GM19240 (cell line): ENCODE measurements at regions not wholly inside any gene's neighbourhood (a gene's known extent, or its start where the extent isn't known, plus 50 kb on each side); places are given as distances from the start of the nearest gene placed in this dataset.
"Not testable (repeated sequence)": the region's sequence is repeated elsewhere in the genome, so short reads cannot be mapped to it uniquely, and the experiment has no call there.

Experiments used
- DNase-seq: peaks from one replicate; pipeline ENCODE4 v3.0.0; 2011; ENCODE audit warnings: low spot score; ENCODE audit not compliant: insufficient read length

DNA sequence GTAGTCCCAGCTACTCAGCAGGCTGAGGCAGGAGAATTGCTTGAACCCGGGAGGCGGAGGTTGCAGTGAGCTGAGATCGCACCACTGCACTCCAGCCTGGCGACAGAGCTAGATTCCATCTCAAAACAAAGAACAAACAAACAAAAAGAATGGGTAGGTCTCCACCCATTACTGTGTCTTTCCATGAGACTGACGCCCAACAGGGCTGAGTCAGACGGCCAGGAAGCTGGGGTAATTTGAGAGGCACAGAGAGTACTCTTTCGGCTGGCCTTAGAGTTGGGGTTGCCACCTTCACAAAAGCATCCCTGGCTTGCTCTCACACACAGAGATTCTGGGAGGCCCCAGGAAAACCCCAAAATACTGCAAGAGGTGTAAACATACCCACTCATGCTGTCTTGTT, 72.0 kb upstream of the DHRSX start:
- DNase-seq = no peak

DNA sequence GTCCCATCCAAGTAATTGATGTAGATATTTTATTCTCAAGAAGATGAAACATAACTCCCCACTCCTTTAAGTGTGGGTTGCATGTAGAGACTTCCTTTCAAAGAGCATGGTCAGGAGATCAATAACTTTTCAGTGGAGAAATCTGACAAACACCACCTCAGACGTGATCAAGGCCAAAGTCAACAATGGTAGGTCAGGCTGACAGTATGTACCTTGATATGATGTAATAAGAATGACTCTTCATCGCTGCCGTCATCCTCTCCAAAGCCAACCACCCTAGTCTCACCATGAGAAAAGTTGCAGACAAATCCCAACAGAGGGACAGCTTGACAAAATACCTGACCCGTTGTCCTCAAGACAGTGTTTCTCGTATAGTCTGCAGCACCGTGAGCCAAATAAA, 67.3 kb upstream of the DHRSX start:
- no peak for DNase-seq

DNA sequence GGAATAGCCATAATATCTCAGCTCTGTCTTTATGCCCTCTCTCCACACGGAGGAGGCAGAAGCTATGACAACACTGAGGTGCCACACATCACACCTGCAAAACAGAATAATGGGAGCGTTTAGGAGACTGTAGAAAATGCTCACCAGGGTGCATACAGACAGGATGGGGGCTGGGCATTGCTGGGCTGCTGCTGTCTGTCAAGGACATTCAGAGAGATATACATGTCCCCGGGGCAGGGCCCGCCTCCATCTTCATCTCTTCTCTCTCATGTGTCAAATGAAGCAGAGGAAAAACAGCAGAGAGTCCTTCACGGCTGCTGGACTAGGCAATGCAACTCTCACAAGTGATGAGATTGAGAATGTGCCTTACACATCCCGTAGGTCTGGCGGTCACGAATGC, 65.3 kb upstream of the DHRSX start:
- DNase-seq = no peak

- no peak for DNase-seq
These were observed 60.7 kb upstream of the DHRSX start for GRCh38 chrX:2561456-2561855.

GRCh38 chrX:2559124-2559523, 58.3 kb upstream of the DHRSX start:
- no peak for DNase-seq

DNA sequence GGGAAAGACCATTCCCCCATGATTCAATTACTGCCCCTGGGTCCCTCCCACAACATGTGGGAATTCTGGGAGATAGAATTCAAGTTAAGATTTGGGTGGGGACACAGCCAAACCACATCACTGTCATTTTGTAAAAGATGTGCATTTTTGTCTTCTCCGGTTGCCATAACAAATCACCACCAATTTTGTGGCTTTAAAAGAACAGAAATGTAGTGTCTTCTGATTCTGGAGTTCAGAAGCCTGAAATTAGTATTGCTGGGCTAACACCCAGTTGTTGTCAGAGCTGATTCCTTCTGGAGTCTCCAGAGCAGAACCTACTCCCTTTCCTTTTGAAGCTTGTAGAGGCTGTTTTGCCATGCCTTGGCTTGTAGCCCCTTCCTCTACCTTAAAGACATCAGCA, 54.1 kb upstream of the DHRSX start:
- DNase-seq = no peak

DNA sequence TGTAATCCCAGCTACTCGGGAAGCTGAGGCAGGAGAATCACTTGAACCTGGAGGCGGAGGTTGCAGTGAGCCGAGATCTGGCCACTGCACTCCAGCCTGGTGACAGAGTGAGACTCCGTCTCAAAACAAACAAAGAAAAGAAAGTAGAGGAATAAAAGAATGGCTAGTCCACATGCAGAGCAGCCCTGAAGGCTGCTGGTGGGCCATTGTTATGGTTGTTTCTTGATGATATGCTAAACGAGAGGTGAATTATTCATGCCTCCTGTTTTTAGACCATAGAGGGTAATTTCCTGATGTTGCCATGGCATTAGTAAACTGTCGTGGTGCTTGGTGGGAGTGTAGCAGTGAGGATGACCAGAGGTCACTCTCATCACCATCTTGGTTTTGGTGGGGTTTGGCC, 53.3 kb upstream of the DHRSX start:
- DNase-seq = not testable (repeated sequence)

- DNase-seq = no peak
These were observed 51.9 kb upstream of the DHRSX start for GRCh38 chrX:2552621-2553201.

- DNase-seq = no peak
These were observed 49.7 kb upstream of the DHRSX start for GRCh38 chrX:2550328-2551020.
